HG03565 (cell line): ENCODE measurements at regions not wholly inside any gene's neighbourhood (a gene's known extent, or its start where the extent isn't known, plus 50 kb on each side); places are given as distances from the start of the nearest gene placed in this dataset.

Experiments used
- ATAC-seq: cut with Tn5 transposase; IDR thresholded peaks from one replicate; pipeline ENCODE4 v1.9.1; 2021; ENCODE audit warnings: mild to moderate bottlenecking, moderate library complexity; ENCODE audit not compliant: unreplicated experiment

- no peak for ATAC-seq
These were observed 351.1 kb downstream of the ZSWIM6 start for GRCh38 chr5:61683148-61683547.

GRCh38 chr5:61683926-61684325, 351.9 kb downstream of the ZSWIM6 start:
- no peak for ATAC-seq

- no peak for ATAC-seq
These were observed 354.6 kb downstream of the ZSWIM6 start for GRCh38 chr5:61686491-61687257.

- no peak for ATAC-seq
These were observed 355.3 kb downstream of the ZSWIM6 start for GRCh38 chr5:61687371-61687770.

DNA sequence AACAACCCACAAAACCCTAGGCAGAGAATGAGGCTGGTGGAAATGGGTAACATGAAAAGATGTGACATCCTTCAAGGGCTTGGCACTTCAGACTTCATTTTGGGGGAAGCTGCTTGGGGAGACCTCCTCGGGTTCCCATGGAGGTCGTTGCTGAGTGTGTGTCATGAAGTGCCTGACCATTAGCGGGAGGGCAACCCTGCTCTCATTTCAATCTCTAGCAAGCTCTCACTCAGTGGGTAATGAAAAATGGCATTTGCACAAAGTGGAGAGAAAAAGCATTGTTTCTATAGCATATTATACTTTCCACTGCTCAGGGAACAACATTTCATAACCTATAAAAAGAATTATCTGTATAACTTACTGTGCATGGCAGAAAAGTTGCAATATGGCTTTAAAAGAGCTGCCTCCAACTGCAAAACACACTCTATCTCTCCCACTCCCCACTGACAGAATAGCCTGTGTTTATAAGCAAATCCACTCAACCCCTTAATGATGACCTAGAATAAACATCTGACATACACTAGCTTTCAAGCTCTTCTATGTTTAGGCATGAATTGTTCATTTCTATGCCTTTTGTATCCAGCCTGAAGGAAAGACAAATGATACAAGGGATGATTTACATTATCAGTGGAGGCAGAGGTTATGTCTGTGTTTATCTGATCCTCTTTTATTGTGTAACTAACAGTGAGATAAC, 357.2 kb downstream of the ZSWIM6 start:
- ATAC-seq, result no peak

GRCh38 chr5:61697809-61698558, 365.9 kb downstream of the ZSWIM6 start:
- no peak for ATAC-seq

DNA sequence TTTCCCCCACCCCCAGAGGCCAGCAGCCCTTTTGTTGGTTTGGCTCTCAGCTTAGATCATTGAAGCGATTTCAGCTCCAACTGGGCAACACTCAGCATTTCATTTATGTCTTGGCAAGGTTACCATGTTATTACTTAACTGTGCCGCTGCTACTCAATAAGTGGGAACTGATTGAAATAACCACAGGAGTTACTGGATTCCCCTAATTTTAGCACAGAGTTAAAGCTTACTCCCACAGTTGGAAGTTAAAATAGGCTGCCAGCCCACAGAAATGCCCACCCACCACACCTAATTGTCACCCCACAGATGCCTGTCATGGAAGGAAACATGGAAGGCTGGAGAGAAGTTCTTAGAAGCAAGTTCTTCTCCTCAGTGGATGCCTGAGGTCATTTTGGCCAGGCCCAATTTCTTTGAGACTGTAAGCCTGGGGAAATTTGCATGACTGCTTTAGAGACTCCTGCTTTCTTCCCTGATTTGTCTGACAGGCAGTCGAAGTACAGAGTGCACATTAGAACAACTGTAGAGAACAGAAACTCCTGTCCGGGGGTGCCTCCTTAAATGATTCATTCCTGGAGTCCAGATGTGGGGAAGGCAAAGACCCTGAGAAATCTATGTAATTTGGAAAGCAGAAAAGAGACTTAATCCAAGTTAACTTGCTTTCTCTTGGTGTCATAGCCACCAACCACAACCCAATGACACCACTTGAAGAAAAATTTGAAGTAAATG, 370.0 kb downstream of the ZSWIM6 start:
- ATAC-seq, result peak; percentile 62

- no peak for ATAC-seq
These were observed 370.7 kb downstream of the ZSWIM6 start for GRCh38 chr5:61702784-61703183.

DNA sequence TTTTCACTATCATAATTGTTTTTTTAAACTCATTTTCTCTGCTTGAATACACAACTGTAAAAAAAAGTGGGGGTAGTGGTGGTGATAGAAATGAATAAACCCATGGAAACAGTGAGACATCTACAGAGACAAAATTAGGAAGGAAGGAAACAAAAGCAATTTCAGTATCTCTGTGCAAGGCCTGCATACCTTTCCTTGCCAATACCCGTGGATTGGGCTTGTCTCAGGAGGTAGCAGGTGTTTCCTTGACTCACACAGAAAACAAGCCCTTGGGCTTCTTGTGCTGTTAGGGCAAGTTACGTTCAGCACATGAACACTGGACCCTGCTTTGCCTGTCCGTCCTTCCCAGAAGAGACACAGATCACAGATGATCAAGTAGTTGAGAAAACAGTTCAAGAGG, 372.2 kb downstream of the ZSWIM6 start:
- ATAC-seq, result peak; percentile 37

- ATAC-seq, result no peak
These were observed 374.7 kb downstream of the ZSWIM6 start for GRCh38 chr5:61706751-61707150.

- ATAC-seq, result no peak
These were observed 387.1 kb downstream of the ZSWIM6 start for GRCh38 chr5:61719124-61719523.

- no peak for ATAC-seq
These were observed 388.8 kb downstream of the ZSWIM6 start for GRCh38 chr5:61720829-61721228.

- no peak for ATAC-seq
These were observed 392.0 kb downstream of the ZSWIM6 start for GRCh38 chr5:61724102-61724501.

GRCh38 chr5:61728287-61728686, 396.2 kb downstream of the ZSWIM6 start:
- ATAC-seq, result no peak

DNA sequence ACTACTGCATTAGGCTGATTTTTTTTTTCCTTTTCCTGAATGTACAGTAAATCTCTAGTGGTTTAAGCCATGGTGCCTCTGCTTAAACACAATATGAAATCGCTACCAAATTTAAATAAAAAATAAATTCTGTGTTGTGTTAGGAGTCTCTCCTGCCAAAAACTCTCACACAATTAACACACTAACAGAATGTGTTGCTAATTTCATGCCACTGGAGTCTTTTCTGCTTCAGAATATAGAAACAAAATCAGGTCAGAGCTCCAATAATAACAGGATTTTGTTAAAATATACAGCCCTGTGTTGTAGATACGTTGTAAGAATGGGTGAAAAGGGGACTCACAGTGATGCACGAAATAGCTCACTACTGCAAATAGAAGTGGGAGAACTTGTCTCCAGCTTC, 398.8 kb downstream of the ZSWIM6 start:
- no peak for ATAC-seq

GRCh38 chr5:61731267-61731945, 399.3 kb downstream of the ZSWIM6 start:
- no peak for ATAC-seq

GRCh38 chr5:61731946-61732314, 399.9 kb downstream of the ZSWIM6 start:
- ATAC-seq, result no peak

DNA sequence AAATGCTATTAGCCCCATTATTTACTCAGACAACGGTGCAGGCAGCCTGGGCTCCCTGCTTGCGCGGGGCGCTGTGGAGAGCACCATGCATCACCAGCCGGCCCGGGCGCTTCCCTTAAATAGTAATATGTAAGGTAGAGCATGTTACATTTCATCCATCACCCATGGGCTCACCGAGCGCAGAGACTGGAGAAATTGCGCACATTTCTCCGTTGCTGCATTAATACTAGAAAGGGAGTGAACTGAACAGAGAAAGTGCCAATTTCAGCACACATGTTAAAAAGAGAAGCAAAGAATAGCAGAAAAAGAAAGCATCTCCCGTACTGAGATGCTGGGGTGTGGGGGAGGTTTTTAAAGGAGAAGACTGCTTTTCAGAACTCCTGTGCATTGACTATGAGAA, 400.3 kb downstream of the ZSWIM6 start:
- ATAC-seq, result no peak

- ATAC-seq, result no peak
These were observed 400.7 kb downstream of the ZSWIM6 start for GRCh38 chr5:61732796-61733195.

- no peak for ATAC-seq
These were observed 401.9 kb downstream of the ZSWIM6 start for GRCh38 chr5:61734001-61734400.

DNA sequence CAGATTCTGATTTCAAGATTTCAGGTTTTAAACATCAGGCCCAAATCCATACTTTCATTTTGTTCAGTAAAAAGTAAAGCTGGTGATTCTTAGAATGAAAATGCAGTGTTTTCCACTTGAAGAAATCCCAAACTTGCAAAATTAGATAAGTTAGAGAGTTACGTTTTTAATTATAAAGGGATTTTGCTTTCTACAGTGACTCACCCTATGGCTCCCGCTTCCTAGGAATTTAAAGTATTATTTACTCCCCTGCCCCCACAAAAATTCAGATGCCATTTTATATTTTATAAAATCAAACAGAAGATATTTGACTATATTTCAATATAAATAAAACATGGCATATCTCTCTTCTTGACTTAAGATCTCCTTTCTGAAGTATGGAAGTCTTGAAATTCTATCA, 402.9 kb downstream of the ZSWIM6 start:
- no peak for ATAC-seq
